Omental fat pad (tissue), 3 donors: ENCODE measurements at regions not wholly inside any gene's neighbourhood (a gene's known extent, or its start where the extent isn't known, plus 50 kb on each side); places are given as distances from the start of the nearest gene placed in this dataset.

Source experiments
- ATAC-seq: fragments of 150-250 bp; one replicate; pipeline ENCODE4 v1.9.1; 2016; ENCODE audit warnings: mild to moderate bottlenecking, moderate library complexity; ENCODE audit not compliant: low FRiP score
- DNase-seq: peaks from one replicate; pipeline ENCODE4 v3.0.0-alpha.2; 2019; ENCODE audit warnings: low spot score
- CTCF ChIP-seq, 3 donors: fragments of 450-650 bp; IDR thresholded peaks; one replicate each; pipeline ENCODE4 v1.5.1; 2016 to 2017; ENCODE audit warnings: antibody characterized with exemption in 3 of 3, mild to moderate bottlenecking in 3 of 3, moderate library complexity in 2 of 3

GRCh38 chr16:82470016-82470415 lies 156.8 kb upstream of the CDH13 start:
- ATAC-seq, result no peak
- no peak for TF ChIP-seq CTCF (IDR thresholded peaks at IDR 0.05)
- DNase-seq, result no peak

DNA sequence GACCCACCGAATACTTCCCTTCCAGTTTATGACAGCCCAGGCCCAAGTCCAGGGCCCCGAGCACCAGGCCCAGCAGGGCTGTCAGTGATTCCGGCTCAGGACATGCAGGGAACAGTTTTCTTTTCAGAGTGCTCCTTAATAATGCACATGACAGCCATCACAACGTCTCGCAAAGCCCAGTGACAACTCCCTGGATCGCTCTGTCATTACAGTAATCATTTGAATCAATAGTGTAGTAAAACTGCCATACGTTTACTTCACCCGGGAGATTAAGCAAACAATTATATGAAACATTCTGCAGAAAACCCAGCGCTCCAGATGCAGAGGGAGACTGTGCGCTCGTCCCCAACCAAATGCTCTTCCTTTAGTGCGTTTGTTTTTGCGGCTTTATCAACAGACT lies 162.6 kb upstream of the CDH13 start:
- TF ChIP-seq CTCF (IDR thresholded peaks at IDR 0.05), result no peak
- DNase-seq, result no peak
- no peak for ATAC-seq

DNA sequence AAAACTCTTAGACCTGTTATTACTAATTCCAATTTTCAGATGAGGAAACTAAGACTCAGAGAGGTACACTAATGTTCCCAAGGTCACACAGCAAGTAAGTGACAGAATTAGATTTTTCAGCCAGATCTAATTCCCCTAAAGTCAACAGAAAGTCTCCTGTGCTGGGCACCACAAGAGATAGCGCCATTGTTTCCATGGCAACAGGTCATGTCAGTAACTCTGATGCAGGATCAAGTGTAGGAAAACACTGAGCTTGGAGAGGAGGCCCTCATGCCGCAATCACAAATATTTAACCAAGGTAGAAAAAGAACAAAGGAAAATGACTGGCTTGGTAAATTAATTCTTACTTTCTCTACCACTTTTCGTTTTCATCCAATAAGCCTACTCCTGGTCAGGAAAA lies 166.0 kb upstream of the CDH13 start:
- ATAC-seq (no peak), DNase-seq (no peak)
- TF ChIP-seq CTCF (IDR thresholded peaks at IDR 0.05), result no peak

DNA sequence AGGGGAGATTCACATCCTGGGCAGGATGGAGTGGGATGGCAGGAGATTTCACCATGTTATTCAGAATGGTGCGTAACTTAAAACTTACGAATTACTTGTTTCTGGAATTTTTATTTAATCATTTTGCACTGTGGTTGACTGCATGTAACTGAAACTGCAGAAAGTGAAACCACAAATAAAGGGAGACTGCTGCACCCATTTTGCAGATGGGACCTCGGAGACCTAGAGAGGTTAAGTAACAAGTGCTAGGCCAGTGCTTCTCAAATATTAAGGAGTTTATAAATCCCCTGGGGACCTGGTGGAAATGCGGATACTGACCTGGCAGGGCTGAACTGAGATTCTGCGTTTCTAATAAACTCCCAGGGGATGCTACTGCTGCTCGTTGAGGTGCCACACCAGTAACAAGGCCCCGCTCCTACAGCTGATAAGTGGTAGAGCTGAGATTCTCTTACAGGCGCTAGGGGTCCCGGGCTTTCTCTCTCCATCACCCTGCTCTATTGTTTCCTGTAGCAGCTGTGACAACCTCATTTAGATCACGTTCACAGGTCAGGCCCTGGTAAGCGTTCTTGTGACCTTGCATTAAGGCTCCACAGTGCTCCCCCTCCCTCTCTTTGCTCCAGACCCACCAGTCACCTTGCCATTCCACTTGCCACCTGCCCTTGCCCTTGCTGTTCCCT lies 167.1 kb upstream of the CDH13 start:
- no peak for ATAC-seq
- no peak for TF ChIP-seq CTCF (IDR thresholded peaks at IDR 0.05)
- no peak for DNase-seq

DNA sequence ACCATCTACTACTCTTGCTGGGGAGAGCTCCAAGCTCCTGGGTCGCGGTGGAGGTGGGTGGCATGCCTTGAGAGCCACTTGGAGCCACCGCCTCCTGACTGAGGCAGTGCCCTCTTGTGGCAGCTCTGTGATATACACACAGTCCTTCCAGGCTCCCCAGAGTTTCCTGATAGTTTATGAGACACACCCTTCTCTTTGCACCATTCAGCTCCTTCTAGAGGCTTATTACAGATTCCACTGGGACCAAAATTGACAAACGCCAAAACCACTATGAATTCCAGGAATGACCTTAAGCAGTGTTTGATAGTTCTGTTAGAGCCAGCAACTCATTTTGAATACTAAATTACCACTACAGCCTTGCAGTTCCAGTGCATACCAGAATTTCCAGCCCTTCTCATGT lies 170.1 kb upstream of the CDH13 start:
- no peak for ATAC-seq
- DNase-seq, result no peak
- TF ChIP-seq CTCF (IDR thresholded peaks at IDR 0.05), result no peak

- no peak for TF ChIP-seq CTCF (IDR thresholded peaks at IDR 0.05)
- DNase-seq, result no peak
- no peak for ATAC-seq
These were observed 172.2 kb upstream of the CDH13 start for GRCh38 chr16:82454566-82454965.

DNA sequence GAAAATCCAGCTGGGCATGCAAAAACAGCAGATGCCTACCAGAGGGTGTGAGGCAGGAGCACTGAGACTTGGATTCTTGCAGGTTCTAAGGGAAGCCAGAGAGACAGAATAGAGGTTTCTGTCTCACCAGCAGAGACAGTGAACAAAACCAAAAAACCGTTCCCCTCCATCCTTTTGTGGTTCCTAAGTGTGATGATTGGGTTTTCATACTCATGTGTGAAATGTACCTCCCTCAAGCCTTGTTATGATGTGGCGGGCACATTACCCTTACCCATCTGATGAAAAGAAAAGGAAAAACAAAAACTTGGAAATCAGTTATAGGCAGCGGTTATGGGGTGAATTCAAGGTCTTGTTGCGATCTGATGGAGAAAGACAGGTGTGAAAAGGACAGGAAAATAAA lies 172.6 kb upstream of the CDH13 start:
- no peak for TF ChIP-seq CTCF (IDR thresholded peaks at IDR 0.05)
- DNase-seq, result no peak
- no peak for ATAC-seq
